ENCODE measurements at regions not wholly inside any gene's neighbourhood (a gene's known extent, or its start where the extent isn't known, plus 50 kb on each side); places are given as distances from the start of the nearest gene placed in this dataset.
A peak's percentile ranks its signal among the peaks of the same experiment; 100 is the strongest.

- intact Hi-C loops (cut with micrococcal nuclease), result no loop called here
- POLR2A ChIA-PET, result interaction anchor here (0.9 kb wide), 1 partner anchor 176 kb away, joined by 4 read pairs; no protein-coding TSS in a partner anchor
Measured at GRCh38 chrX:38982370-38982769, 181.1 kb downstream of the MID1IP1 start.

GRCh38 chrX:38982843-38983242 lies 181.6 kb downstream of the MID1IP1 start:
- H3K36me3 Mint-ChIP-seq (ENCODE audit: low read depth), result no peaks in the 10 kb centered on the region
- no peaks in the 10 kb centered on the region for H3K27me3 Mint-ChIP-seq
- CTCF ChIA-PET, result interaction anchor here (2.2 kb wide), 1 partner anchor 215 kb away, joined by 13 read pairs; no protein-coding TSS in a partner anchor
- no peaks in the 10 kb centered on the region for H3K9me3 Mint-ChIP-seq
- TF ChIP-seq, protein P1, sequence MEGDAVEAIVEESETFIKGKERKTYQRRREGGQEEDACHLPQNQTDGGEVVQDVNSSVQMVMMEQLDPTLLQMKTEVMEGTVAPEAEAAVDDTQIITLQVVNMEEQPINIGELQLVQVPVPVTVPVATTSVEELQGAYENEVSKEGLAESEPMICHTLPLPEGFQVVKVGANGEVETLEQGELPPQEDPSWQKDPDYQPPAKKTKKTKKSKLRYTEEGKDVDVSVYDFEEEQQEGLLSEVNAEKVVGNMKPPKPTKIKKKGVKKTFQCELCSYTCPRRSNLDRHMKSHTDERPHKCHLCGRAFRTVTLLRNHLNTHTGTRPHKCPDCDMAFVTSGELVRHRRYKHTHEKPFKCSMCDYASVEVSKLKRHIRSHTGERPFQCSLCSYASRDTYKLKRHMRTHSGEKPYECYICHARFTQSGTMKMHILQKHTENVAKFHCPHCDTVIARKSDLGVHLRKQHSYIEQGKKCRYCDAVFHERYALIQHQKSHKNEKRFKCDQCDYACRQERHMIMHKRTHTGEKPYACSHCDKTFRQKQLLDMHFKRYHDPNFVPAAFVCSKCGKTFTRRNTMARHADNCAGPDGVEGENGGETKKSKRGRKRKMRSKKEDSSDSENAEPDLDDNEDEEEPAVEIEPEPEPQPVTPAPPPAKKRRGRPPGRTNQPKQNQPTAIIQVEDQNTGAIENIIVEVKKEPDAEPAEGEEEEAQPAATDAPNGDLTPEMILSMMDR (IDR thresholded peaks at IDR 0.05), result no peak
- ATAC-seq (ENCODE audit: low read depth) (no peak), DNase-seq (no peak)
- H3K4me3 Mint-ChIP-seq, result no peak overlapping the region
- intact Hi-C loops (cut with micrococcal nuclease), result no loop called here
- H3K4me1 Mint-ChIP-seq, result no peaks in the 10 kb centered on the region
- no peak overlapping the region for H3K27ac Mint-ChIP-seq
- POLR2A ChIA-PET, result interaction anchor here (0.9 kb wide), 1 partner anchor 177 kb away, joined by 4 read pairs; no protein-coding TSS in a partner anchor

More at GRCh38 chrX:38982370-38982769, 181.1 kb downstream of the MID1IP1 start:
- Mint-ChIP-seq H3K9me3 (no peaks in the 10 kb centered on the region), H3K27ac (no peak overlapping the region), H3K4me1 (no peaks in the 10 kb centered on the region), H3K36me3 (ENCODE audit: low read depth) (no peaks in the 10 kb centered on the region), H3K27me3 (no peaks in the 10 kb centered on the region), H3K4me3 (no peak overlapping the region)
- TF ChIP-seq, protein P1 (IDR thresholded peaks at IDR 0.05), result no peak
- DNase-seq, result no peak
- CTCF ChIA-PET, result no interaction called here
- ATAC-seq (ENCODE audit: low read depth), result no peak

- H3K4me1 Mint-ChIP-seq, result no peaks in the 10 kb centered on the region
- H3K27me3 Mint-ChIP-seq, result no peaks in the 10 kb centered on the region
- ChIA-PET CTCF (no interaction called here), POLR2A (no interaction called here)
- H3K27ac Mint-ChIP-seq, result no peak overlapping the region
- ATAC-seq (ENCODE audit: low read depth) (peak; percentile 45), DNase-seq (no peak)
- intact Hi-C loops (cut with micrococcal nuclease), result loop anchor here (1.0 to 5.0 kb wide), 5 partner anchors 164 to 257 kb away; partner anchors contain the start of gene MID1IP1
- TF ChIP-seq, protein P1 (IDR thresholded peaks at IDR 0.05), result no peak
- H3K4me3 Mint-ChIP-seq, result no peak overlapping the region
- H3K9me3 Mint-ChIP-seq, result no peaks in the 10 kb centered on the region
- H3K36me3 Mint-ChIP-seq (ENCODE audit: low read depth), result no peaks in the 10 kb centered on the region
Measured at GRCh38 chrX:38985375-38985774, 184.1 kb downstream of the MID1IP1 start.

GRCh38 chrX:38985945-38986344 lies 184.7 kb downstream of the MID1IP1 start:
- intact Hi-C loops (cut with micrococcal nuclease), result loop anchor here (1.0 to 5.0 kb wide), 5 partner anchors 163 to 256 kb away; partner anchors contain the start of gene MID1IP1
- CTCF ChIA-PET, result interaction anchor here (1.8 kb wide), 1 partner anchor 218 kb away, joined by 7 read pairs; no protein-coding TSS in a partner anchor
- DNase-seq (no peak), ATAC-seq (ENCODE audit: low read depth) (no peak)
- H3K9me3 Mint-ChIP-seq, result no peaks in the 10 kb centered on the region
- no peaks in the 10 kb centered on the region for H3K27me3 Mint-ChIP-seq
- no peaks in the 10 kb centered on the region for H3K4me1 Mint-ChIP-seq
- POLR2A ChIA-PET, result no interaction called here
- H3K36me3 Mint-ChIP-seq (ENCODE audit: low read depth), result no peaks in the 10 kb centered on the region
- no peak overlapping the region for H3K4me3 Mint-ChIP-seq
- no peak overlapping the region for H3K27ac Mint-ChIP-seq
- TF ChIP-seq, protein P1 (IDR thresholded peaks at IDR 0.05), result no peak

DNA sequence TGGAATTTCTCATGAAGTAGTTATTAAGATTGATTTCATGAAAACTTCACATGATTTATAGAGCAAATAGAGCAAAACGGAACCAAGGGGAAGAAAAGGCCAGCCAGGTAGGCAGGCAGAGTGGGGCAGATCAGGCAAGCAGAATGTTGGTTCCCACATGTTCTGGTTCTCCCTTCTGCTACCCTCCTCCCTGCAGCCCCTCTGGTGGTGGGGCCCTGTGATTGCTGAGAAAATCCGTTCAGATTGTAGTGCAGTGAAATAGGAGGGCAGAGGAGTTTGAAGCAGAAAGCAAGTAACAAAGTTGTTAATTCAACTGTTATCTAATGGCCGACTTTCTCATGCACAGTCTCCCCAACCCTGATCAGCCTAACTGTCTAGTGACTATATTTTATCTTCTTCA lies 185.3 kb downstream of the MID1IP1 start:
- Mint-ChIP-seq H3K27me3 (no peaks in the 10 kb centered on the region), H3K27ac (no peak overlapping the region), H3K9me3 (no peaks in the 10 kb centered on the region), H3K36me3 (ENCODE audit: low read depth) (no peaks in the 10 kb centered on the region), H3K4me3 (no peak overlapping the region), H3K4me1 (no peaks in the 10 kb centered on the region)
- DNase-seq (no peak), ATAC-seq (ENCODE audit: low read depth) (no peak)
- POLR2A ChIA-PET, result no interaction called here
- CTCF ChIA-PET, result interaction anchor here (1.6 to 1.8 kb wide), 2 partner anchors 147 to 219 kb away, joined by 4 to 7 read pairs; no protein-coding TSS in a partner anchor
- intact Hi-C loops (cut with micrococcal nuclease), result loop anchor here (5.0 kb wide), 1 partner anchor 256 kb away; no protein-coding TSS in a partner anchor
- TF ChIP-seq, protein P1 (IDR thresholded peaks at IDR 0.05), result no peak
